ENCODE measurements at regions not wholly inside any gene's neighbourhood (a gene's known extent, or its start where the extent isn't known, plus 50 kb on each side); places are given as distances from the start of the nearest gene placed in this dataset.

DNA sequence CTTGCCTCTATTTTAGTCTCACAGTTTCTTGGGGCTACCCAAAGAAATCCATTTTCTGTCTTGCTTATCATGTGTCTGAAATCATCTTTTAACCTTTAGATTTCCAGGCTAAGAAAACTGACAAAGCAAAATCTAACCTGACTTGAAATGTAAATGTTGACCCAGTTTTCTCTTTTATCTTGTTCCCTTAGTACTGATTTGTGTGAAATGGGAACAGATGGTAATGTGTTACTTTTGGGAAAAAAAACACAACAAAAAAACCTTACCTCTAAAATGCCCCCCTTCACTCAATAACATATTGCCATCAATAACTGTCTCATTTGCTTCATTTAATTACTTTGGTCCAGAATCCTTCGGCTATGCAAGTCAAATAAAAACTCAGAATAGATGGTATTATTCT is 383.2 kb upstream of the DCN start:
- TF ChIP-seq CTCF (conservative IDR thresholded peaks at IDR 0.05) (no peak), EZH2 (IDR thresholded peaks at IDR 0.05; ENCODE audit: low read depth) (no peak)

Data from PC-9 (cell line).